ENCODE measurements at regions not wholly inside any gene's neighbourhood (a gene's known extent, or its start where the extent isn't known, plus 50 kb on each side); places are given as distances from the start of the nearest gene placed in this dataset.

DNA sequence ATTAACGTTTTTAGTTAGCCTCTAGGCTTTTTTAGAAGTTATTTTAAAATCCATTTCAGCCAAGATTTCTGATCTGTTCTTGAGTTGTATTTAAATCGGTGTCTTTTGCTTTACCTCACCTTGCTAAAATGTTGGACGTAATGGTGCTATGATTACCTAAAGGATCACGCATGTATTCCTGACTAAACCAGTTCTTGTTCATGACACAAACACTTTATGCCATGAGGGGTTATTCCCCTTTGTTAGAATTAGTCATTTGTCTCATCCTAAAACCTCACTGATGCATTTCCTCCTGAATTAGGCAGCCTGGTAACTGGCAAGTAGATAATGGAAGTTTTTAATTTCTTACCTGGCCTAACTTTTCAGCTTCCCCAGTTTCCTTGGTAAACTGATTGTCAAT lies 185.4 kb upstream of the TANK start:
- DNase-seq (ENCODE audit: low spot score), result no peak
- H3F3A ChIP-seq (replicated peaks; ENCODE audit: low read depth), result no peaks in the 10 kb centered on the region
- no peaks in the 10 kb centered on the region for H3K4me1 ChIP-seq (ENCODE audit: insufficient read depth)
- Mint-ChIP-seq H3K36me3 (ENCODE audit: low read depth) (peaks cover 9% of the 10 kb centered on the region; the same call in 2 of the 3 replicates), H3K4me1 (no peaks in the 10 kb centered on the region), H3K27me3 (ENCODE audit: insufficient read depth, low read depth, poor library complexity) (no peaks in the 10 kb centered on the region), H3K27ac (no peak overlapping the region), H3K4me3 (no peak overlapping the region), H3K9me3 (peaks cover 7% of the 10 kb centered on the region; the same call in 1 of the 3 replicates)
- no peaks in the 10 kb centered on the region for H3K27me3 ChIP-seq (ENCODE audit: insufficient read depth)
- no peak for ATAC-seq
- no peaks in the 10 kb centered on the region for H3K79me2 ChIP-seq (replicated peaks; ENCODE audit: insufficient read depth)
- H2AFZ ChIP-seq, result no peak overlapping the region
- H3K9me2 ChIP-seq (ENCODE audit: insufficient read depth), result no peaks in the 10 kb centered on the region
- no peak overlapping the region for H3K4me2 ChIP-seq
- no peaks in the 10 kb centered on the region for H4K20me1 ChIP-seq (replicated peaks; ENCODE audit: insufficient read depth)
- no peak for TF ChIP-seq NANOG (IDR thresholded peaks at IDR 0.05; ENCODE audit: borderline replicate concordance)
- TF ChIP-seq ZNF331 (CRISPR knock-in tag; IDR thresholded peaks at IDR 0.05; ENCODE audit: low read depth), result no peak
- no peak for TF ChIP-seq ZNF114 (CRISPR knock-in tag; IDR thresholded peaks at IDR 0.05)
- no peak for TF ChIP-seq ZNF462 (CRISPR knock-in tag; IDR thresholded peaks at IDR 0.05)
- TF ChIP-seq, protein P1, sequence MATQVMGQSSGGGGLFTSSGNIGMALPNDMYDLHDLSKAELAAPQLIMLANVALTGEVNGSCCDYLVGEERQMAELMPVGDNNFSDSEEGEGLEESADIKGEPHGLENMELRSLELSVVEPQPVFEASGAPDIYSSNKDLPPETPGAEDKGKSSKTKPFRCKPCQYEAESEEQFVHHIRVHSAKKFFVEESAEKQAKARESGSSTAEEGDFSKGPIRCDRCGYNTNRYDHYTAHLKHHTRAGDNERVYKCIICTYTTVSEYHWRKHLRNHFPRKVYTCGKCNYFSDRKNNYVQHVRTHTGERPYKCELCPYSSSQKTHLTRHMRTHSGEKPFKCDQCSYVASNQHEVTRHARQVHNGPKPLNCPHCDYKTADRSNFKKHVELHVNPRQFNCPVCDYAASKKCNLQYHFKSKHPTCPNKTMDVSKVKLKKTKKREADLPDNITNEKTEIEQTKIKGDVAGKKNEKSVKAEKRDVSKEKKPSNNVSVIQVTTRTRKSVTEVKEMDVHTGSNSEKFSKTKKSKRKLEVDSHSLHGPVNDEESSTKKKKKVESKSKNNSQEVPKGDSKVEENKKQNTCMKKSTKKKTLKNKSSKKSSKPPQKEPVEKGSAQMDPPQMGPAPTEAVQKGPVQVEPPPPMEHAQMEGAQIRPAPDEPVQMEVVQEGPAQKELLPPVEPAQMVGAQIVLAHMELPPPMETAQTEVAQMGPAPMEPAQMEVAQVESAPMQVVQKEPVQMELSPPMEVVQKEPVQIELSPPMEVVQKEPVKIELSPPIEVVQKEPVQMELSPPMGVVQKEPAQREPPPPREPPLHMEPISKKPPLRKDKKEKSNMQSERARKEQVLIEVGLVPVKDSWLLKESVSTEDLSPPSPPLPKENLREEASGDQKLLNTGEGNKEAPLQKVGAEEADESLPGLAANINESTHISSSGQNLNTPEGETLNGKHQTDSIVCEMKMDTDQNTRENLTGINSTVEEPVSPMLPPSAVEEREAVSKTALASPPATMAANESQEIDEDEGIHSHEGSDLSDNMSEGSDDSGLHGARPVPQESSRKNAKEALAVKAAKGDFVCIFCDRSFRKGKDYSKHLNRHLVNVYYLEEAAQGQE (IDR thresholded peaks at IDR 0.05; ENCODE audit: unreplicated experiment), result no peak
- no peak for TF ChIP-seq EZH2phosphoT487 (IDR thresholded peaks at IDR 0.05; ENCODE audit: unreplicated experiment)
- no peak for TF ChIP-seq CREB1 (CRISPR knock-in tag; IDR thresholded peaks at IDR 0.05; ENCODE audit: low read depth)
- TF ChIP-seq ETS1 (IDR thresholded peaks at IDR 0.05), result no peak
- no peak for TF ChIP-seq JUNB (IDR thresholded peaks at IDR 0.05; ENCODE audit: unreplicated experiment)
- no peak for TF ChIP-seq STAT1 (IDR thresholded peaks at IDR 0.05; ENCODE audit: unreplicated experiment)
- no peak for TF ChIP-seq POLR2AphosphoS5 (IDR thresholded peaks at IDR 0.05; ENCODE audit: low read depth)
- no peak for TF ChIP-seq EZH2 (IDR thresholded peaks at IDR 0.05; ENCODE audit: low read depth, unreplicated experiment)
- TF ChIP-seq, protein P2, sequence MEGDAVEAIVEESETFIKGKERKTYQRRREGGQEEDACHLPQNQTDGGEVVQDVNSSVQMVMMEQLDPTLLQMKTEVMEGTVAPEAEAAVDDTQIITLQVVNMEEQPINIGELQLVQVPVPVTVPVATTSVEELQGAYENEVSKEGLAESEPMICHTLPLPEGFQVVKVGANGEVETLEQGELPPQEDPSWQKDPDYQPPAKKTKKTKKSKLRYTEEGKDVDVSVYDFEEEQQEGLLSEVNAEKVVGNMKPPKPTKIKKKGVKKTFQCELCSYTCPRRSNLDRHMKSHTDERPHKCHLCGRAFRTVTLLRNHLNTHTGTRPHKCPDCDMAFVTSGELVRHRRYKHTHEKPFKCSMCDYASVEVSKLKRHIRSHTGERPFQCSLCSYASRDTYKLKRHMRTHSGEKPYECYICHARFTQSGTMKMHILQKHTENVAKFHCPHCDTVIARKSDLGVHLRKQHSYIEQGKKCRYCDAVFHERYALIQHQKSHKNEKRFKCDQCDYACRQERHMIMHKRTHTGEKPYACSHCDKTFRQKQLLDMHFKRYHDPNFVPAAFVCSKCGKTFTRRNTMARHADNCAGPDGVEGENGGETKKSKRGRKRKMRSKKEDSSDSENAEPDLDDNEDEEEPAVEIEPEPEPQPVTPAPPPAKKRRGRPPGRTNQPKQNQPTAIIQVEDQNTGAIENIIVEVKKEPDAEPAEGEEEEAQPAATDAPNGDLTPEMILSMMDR (conservative IDR thresholded peaks at IDR 0.05; ENCODE audit: low read depth in 2 of 2), result no peak
- no peak overlapping the region for H3K4me3 ChIP-seq
- H3K36me3 ChIP-seq (ENCODE audit: insufficient read depth), result no peaks in the 10 kb centered on the region
- no peak overlapping the region for H3K27ac ChIP-seq (ENCODE audit: low read depth)
